ENCODE measurements at regions not wholly inside any gene's neighbourhood (a gene's known extent, or its start where the extent isn't known, plus 50 kb on each side); places are given as distances from the start of the nearest gene placed in this dataset.

- Histone ChIP-seq H3K27ac (ENCODE audit: control insufficient read depth, insufficient read depth) (no peak overlapping the region), H3K4me3 (no peak overlapping the region), H3K4me1 (ENCODE audit: control insufficient read depth, insufficient read depth, low read length) (no peaks in the 10 kb centered on the region), H3K4me2 (ENCODE audit: control insufficient read depth, insufficient read depth) (no peak overlapping the region), H3K79me2 (ENCODE audit: control insufficient read depth, insufficient read depth, low read length) (no peaks in the 10 kb centered on the region), H3K27me3 (replicated peaks in 1 of 2; ENCODE audit: control insufficient read depth in 2 of 2, insufficient read depth in 2 of 2, low read length in 1 of 2) (no peaks in the 10 kb centered on the region), H4K20me1 (ENCODE audit: control insufficient read depth, insufficient read depth) (no peaks in the 10 kb centered on the region), H3K9me3 (replicated peaks; ENCODE audit: control insufficient read depth, insufficient read depth, low read length) (no peaks in the 10 kb centered on the region), H3K36me3 (ENCODE audit: control insufficient read depth in 2 of 2, insufficient read depth in 2 of 2, low read length in 1 of 2) (no peaks in the 10 kb centered on the region), H3K9ac (ENCODE audit: control insufficient read depth, insufficient read depth, low read length) (no peak overlapping the region), H2AFZ (ENCODE audit: control insufficient read depth, low read depth, low read length) (no peak overlapping the region)
- in situ Hi-C loops (cut with MboI): no loop called here
- SMC1A ChIA-PET (ENCODE audit: uncharacterized antibody, unreplicated experiment): no interaction called here
- CTCF ChIA-PET: no interaction called here
- FAIRE-seq: no peak
- 10% methylated on average over 2 of the region's 2 CpGs for WGBS (ENCODE audit: insufficient coverage, insufficient replicate concordance, low lambda C conversion rate, missing lambda C conversion rate)
- no peak for TF ChIP-seq TCF7 (IDR thresholded peaks at IDR 0.05; ENCODE audit: borderline replicate concordance)
- TF ChIP-seq ZBTB33 (IDR thresholded peaks at IDR 0.05): no peak
- no peak for TF ChIP-seq CREM (IDR thresholded peaks at IDR 0.05; ENCODE audit: low read depth)
- no peak for TF ChIP-seq CBX3 (IDR thresholded peaks at IDR 0.05; ENCODE audit: borderline replicate concordance, low read depth)
- TF ChIP-seq TARDBP (IDR thresholded peaks at IDR 0.05; ENCODE audit: borderline replicate concordance): no peak
- no peak for TF ChIP-seq CHD4 (IDR thresholded peaks at IDR 0.05)
- TF ChIP-seq ZSCAN29 (IDR thresholded peaks at IDR 0.05): no peak
- no peak for TF ChIP-seq YBX1 (IDR thresholded peaks at IDR 0.05)
- TF ChIP-seq CREB1 (IDR thresholded peaks at IDR 0.05; ENCODE audit: low read depth): no peak
- no peak for TF ChIP-seq NFYA (IDR thresholded peaks at IDR 0.05; ENCODE audit: borderline replicate concordance, low read depth, low read length)
- no peak for TF ChIP-seq IRF4 (IDR thresholded peaks at IDR 0.05; ENCODE audit: low read depth, low read length)
- no peak for TF ChIP-seq CEBPZ (IDR thresholded peaks at IDR 0.05; ENCODE audit: low read depth, low read length)
- TF ChIP-seq NFIC (IDR thresholded peaks at IDR 0.05; ENCODE audit: low read depth, low read length): no peak
- no peak for TF ChIP-seq HCFC1 (IDR thresholded peaks at IDR 0.05; ENCODE audit: low read length)
- TF ChIP-seq, protein P1, sequence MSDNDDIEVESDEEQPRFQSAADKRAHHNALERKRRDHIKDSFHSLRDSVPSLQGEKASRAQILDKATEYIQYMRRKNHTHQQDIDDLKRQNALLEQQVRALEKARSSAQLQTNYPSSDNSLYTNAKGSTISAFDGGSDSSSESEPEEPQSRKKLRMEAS (IDR thresholded peaks at IDR 0.05; ENCODE audit: low read depth, low read length): no peak
- no peak for TF ChIP-seq CTCF (IDR thresholded peaks at IDR 0.05 in 2 of 3, conservative IDR thresholded peaks at IDR 0.05 in 1 of 3; ENCODE audit: control insufficient read depth in 2 of 3, extremely low read depth in 1 of 3, insufficient read depth in 1 of 3, low read depth in 3 of 3, low read length in 3 of 3)
- TF ChIP-seq E2F4 (IDR thresholded peaks at IDR 0.05; ENCODE audit: low read depth, low read length): no peak
- no peak for TF ChIP-seq ZZZ3 (IDR thresholded peaks at IDR 0.05; ENCODE audit: control insufficient read depth, insufficient read length, low read depth)
- POLR2A ChIA-PET: no interaction called here
- DNase-seq (ENCODE audit: low read depth, low spot score): no peak
- intact Hi-C loops (cut with micrococcal nuclease; ENCODE audit: unreplicated experiment): no loop called here
- RAD21 ChIA-PET (ENCODE audit: unreplicated experiment): no interaction called here
- no peak for ATAC-seq
- BruUV-seq (replicated peaks): no TSS peak
Observed at GRCh38 chr7:79982141-79982770, 152.4 kb upstream of the GNAI1 start.
